Thymus (tissue), 11 donors: ENCODE measurements at regions not wholly inside any gene's neighbourhood (a gene's known extent, or its start where the extent isn't known, plus 50 kb on each side); places are given as distances from the start of the nearest gene placed in this dataset.

Source experiments
- DNase-seq, 9 donors: peaks; one replicate each; pipeline ENCODE4 v3.0.0-alpha.2; 2013; ENCODE audit warnings: low spot score in 9 of 9, low read depth in 6 of 9, missing footprints in 1 of 9
- H3K27ac ChIP-seq, 2 donors: one replicate each; pipeline ENCODE4 v1.5.1; 2013; ENCODE audit warnings: control low read depth in 1 of 2, low read depth in 1 of 2, low read length in 1 of 2, mild to moderate bottlenecking in 1 of 2, moderate library complexity in 1 of 2
- H3K27me3 ChIP-seq, 2 donors: one replicate each; pipeline ENCODE4 v1.5.1; 2013; ENCODE audit warnings: low read length in 1 of 2; ENCODE audit not compliant: control insufficient read depth in 2 of 2, insufficient read depth in 1 of 2
- H3K36me3 ChIP-seq, 2 donors: one replicate each; pipeline ENCODE4 v1.5.1; 2013; ENCODE audit warnings: low read length in 1 of 2, mild to moderate bottlenecking in 1 of 2, moderate library complexity in 1 of 2; ENCODE audit not compliant: control insufficient read depth in 2 of 2, insufficient read depth in 2 of 2
- H3K4me1 ChIP-seq, 2 donors: one replicate each; pipeline ENCODE4 v1.5.1; 2013; ENCODE audit warnings: low read length in 2 of 2; ENCODE audit not compliant: control insufficient read depth in 2 of 2, insufficient read depth in 2 of 2
- H3K4me3 ChIP-seq, 2 donors: one replicate each; pipeline ENCODE4 v1.5.1; 2013; ENCODE audit warnings: low read length in 2 of 2, control low read depth in 1 of 2, mild to moderate bottlenecking in 1 of 2
- H3K9me3 ChIP-seq, 2 donors: one replicate each; pipeline ENCODE4 v1.5.1; 2013; ENCODE audit warnings: low read length in 1 of 2, mild to moderate bottlenecking in 1 of 2; ENCODE audit not compliant: control insufficient read depth in 2 of 2, insufficient read depth in 1 of 2
- WGBS: extraction: QIAGEN DNeasy Blood & Tissue Kit; methylation state at CpG from one replicate; pipeline ENCODE4 v1.1.7; 2013; 5-methylcytosine and 5-hydroxymethylcytosine counted together
- donor health status: healthy.

GRCh38 chr13:104008541-104009435 is 942.6 kb upstream of the SLC10A2 start:
- no peaks in the 10 kb centered on the region for H3K4me1 ChIP-seq
- no peak overlapping the region for H3K4me3 ChIP-seq
- 82% methylated on average over 8 of the region's 8 CpGs for WGBS
- no peak overlapping the region for H3K27ac ChIP-seq
- H3K36me3 ChIP-seq, result no peaks in the 10 kb centered on the region
- no peak for DNase-seq
- H3K27me3 ChIP-seq, result no peaks in the 10 kb centered on the region
- H3K9me3 ChIP-seq, result no peaks in the 10 kb centered on the region

DNA sequence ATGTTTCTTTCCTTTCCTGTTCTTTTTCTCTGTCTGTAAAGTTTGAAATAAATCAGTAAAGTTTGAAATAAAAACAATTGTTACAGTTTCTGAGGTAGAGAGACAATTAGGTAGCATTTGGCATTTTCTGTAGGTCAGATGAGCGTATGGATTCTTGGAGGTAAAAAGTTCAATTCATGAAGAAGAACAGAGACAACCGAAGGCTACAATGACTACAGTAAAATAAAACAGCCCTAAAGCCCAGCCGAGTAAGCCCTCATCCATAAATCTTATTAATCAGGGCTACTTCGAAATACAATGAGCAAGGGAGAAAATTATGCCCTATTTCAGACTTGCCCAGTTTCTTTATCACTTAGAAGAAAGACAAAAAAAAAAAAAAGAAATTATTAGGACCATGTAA is 941.9 kb upstream of the SLC10A2 start:
- H3K27me3 ChIP-seq, result no peaks in the 10 kb centered on the region
- no peaks in the 10 kb centered on the region for H3K36me3 ChIP-seq
- H3K4me1 ChIP-seq, result no peaks in the 10 kb centered on the region
- H3K9me3 ChIP-seq, result no peaks in the 10 kb centered on the region
- no peak overlapping the region for H3K27ac ChIP-seq
- DNase-seq, result no peak
- 89% methylated on average over 4 of the region's 4 CpGs for WGBS
- H3K4me3 ChIP-seq, result no peak overlapping the region

DNA sequence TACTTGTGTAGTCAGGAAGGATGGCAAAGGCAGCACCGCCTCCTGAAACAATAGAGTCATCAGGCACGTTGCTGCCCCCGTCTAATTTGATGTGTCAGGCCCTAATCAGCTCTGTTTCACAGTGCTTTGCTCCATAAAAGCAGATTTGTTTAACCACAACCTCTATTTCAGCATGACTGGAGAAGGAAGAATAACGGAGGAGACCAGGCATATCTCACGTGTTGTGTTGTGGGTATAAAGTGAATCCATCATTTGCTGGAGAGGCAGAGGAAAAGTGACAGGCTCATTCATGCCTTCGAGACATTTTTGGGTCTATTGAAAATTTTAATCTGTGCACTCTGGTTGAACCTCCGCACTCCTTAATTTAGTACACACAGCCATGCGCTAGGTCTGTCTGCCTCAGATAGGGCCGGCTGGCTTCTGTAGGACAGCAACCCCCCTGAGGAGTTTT is 940.4 kb upstream of the SLC10A2 start:
- no peaks in the 10 kb centered on the region for H3K36me3 ChIP-seq
- no peaks in the 10 kb centered on the region for H3K9me3 ChIP-seq
- no peaks in the 10 kb centered on the region for H3K27me3 ChIP-seq
- H3K27ac ChIP-seq, result no peak overlapping the region
- no peak overlapping the region for H3K4me3 ChIP-seq
- no peak for DNase-seq
- 90% methylated on average over 9 of the region's 9 CpGs for WGBS
- no peaks in the 10 kb centered on the region for H3K4me1 ChIP-seq

GRCh38 chr13:104004572-104004971 is 938.4 kb upstream of the SLC10A2 start:
- Histone ChIP-seq H3K36me3 (no peaks in the 10 kb centered on the region), H3K4me1 (no peaks in the 10 kb centered on the region), H3K9me3 (no peaks in the 10 kb centered on the region), H3K27ac (no peak overlapping the region), H3K27me3 (no peaks in the 10 kb centered on the region), H3K4me3 (no peak overlapping the region)
- DNase-seq, result no peak
- WGBS, result 92% methylated on average over 1 of the region's 1 CpG

DNA sequence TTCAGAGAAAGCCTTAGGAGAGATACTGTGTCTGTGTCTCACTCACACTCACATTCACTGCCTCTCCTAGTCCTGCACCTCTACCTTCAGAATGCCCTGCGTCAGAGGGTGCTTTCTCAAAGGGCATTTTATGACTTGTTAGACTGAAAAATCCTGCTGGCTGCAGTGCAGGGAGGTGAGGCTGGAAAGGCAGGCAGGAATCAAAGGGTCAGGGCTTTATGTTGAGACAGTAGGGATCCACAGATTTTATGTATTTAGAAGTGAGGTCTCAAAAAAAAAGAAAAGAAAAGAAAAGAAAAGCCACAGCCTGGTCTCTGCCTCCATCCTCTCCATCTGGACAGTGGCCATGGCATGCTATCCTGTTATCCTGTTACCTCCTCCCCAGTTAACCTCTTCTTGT is 936.0 kb upstream of the SLC10A2 start:
- DNase-seq, result no peak
- Histone ChIP-seq H3K27ac (no peak overlapping the region), H3K4me1 (no peaks in the 10 kb centered on the region), H3K36me3 (no peaks in the 10 kb centered on the region), H3K27me3 (no peaks in the 10 kb centered on the region), H3K4me3 (no peak overlapping the region), H3K9me3 (no peaks in the 10 kb centered on the region)
- WGBS, result 89% methylated on average over 1 of the region's 1 CpG

DNA sequence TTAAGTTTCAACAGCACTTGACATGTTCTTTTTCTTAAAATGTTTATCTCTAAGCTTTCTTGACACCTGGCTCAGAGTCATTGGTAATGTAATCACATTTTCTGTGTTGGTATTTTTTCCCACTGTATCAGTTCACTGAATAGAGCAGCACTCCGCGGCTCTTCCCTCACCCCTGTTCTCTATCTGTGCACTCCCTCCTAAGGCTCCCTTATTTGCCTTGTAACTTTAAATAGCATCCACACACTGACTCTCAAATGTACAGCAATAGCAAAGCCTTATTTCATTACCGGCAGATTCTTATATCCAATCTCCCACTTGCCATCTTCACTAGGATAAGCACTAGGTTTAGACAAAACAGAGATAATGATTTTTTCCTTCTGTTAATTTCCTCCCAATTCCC is 935.5 kb upstream of the SLC10A2 start:
- no peak overlapping the region for H3K4me3 ChIP-seq
- no peak for DNase-seq
- H3K9me3 ChIP-seq, result no peaks in the 10 kb centered on the region
- H3K27ac ChIP-seq, result no peak overlapping the region
- no peaks in the 10 kb centered on the region for H3K4me1 ChIP-seq
- H3K27me3 ChIP-seq, result no peaks in the 10 kb centered on the region
- 90% methylated on average over 3 of the region's 3 CpGs for WGBS
- no peaks in the 10 kb centered on the region for H3K36me3 ChIP-seq

- H3K9me3 ChIP-seq, result no peaks in the 10 kb centered on the region
- H3K27ac ChIP-seq, result no peak overlapping the region
- 86% methylated on average over 4 of the region's 4 CpGs for WGBS
- no peaks in the 10 kb centered on the region for H3K27me3 ChIP-seq
- no peaks in the 10 kb centered on the region for H3K4me1 ChIP-seq
- H3K4me3 ChIP-seq, result no peak overlapping the region
- DNase-seq, result no peak
- no peaks in the 10 kb centered on the region for H3K36me3 ChIP-seq
Measured at GRCh38 chr13:103996733-103997132, 930.5 kb upstream of the SLC10A2 start.

DNA sequence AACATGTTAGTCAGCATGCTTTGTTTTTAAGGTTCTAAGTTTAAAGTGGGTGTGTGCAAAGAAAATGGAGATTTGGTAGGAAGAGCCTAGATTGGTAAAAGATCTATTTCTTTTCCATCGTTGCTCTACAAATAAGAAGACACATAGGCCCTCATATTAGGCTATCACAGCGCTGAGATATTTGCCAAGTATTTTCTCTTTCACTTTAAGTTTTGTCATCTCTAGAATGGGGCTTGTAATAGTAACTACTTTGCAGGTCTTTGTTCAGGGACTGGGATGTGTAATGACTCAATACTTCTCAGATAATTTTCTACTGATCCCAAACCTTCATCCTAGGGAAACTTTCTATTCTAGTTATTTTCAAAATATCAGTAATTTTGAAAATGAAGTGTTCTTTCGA is 917.7 kb upstream of the SLC10A2 start:
- 94% methylated on average over 3 of the region's 3 CpGs for WGBS
- no peaks in the 10 kb centered on the region for H3K4me1 ChIP-seq
- no peak overlapping the region for H3K4me3 ChIP-seq
- no peaks in the 10 kb centered on the region for H3K36me3 ChIP-seq
- H3K27ac ChIP-seq, result no peak overlapping the region
- no peak for DNase-seq
- H3K27me3 ChIP-seq, result no peaks in the 10 kb centered on the region
- H3K9me3 ChIP-seq, result no peaks in the 10 kb centered on the region

- Histone ChIP-seq H3K27me3 (no peaks in the 10 kb centered on the region), H3K9me3 (no peaks in the 10 kb centered on the region), H3K4me3 (no peak overlapping the region), H3K36me3 (no peaks in the 10 kb centered on the region), H3K4me1 (no peaks in the 10 kb centered on the region), H3K27ac (no peak overlapping the region)
- no peak for DNase-seq
- 93% methylated on average over 1 of the region's 1 CpG for WGBS
Measured at GRCh38 chr13:103976371-103976770, 910.2 kb upstream of the SLC10A2 start.
